NCI-H2196 (cell line): ENCODE measurements at regions not wholly inside any gene's neighbourhood (a gene's known extent, or its start where the extent isn't known, plus 50 kb on each side); places are given as distances from the start of the nearest gene placed in this dataset.

Source experiments
- DNase-seq: peaks from one replicate; lab custom pipeline; 2025; ENCODE audit not compliant: unreplicated experiment; lab: John Stamatoyannopoulos, UW

GRCh38 chr13:76379341-76380105 is 506.7 kb downstream of the KCTD12 start:
- DNase-seq = no peak

- no peak for DNase-seq
Observed at GRCh38 chr13:76378767-76379166, 507.4 kb downstream of the KCTD12 start.

- no peak for DNase-seq
Observed at GRCh38 chr13:76363682-76364289, 522.4 kb downstream of the KCTD12 start.

- no peak for DNase-seq
Observed at GRCh38 chr13:76361868-76362267, 524.3 kb downstream of the KCTD12 start.

- DNase-seq = no peak
Observed at GRCh38 chr13:76351541-76352229, 534.5 kb downstream of the KCTD12 start.

GRCh38 chr13:76350399-76350798 is 535.8 kb downstream of the KCTD12 start:
- DNase-seq = no peak

- DNase-seq = no peak
Observed at GRCh38 chr13:76349700-76350099, 536.5 kb downstream of the KCTD12 start.

GRCh38 chr13:76339649-76340048 is 546.6 kb downstream of the KCTD12 start:
- DNase-seq = no peak

- no peak for DNase-seq
Observed at GRCh38 chr13:76338003-76338402, 548.2 kb downstream of the KCTD12 start.

GRCh38 chr13:76336889-76337844 is 549.0 kb downstream of the KCTD12 start:
- no peak for DNase-seq

- DNase-seq = no peak
Observed at GRCh38 chr13:76335463-76335862, 550.7 kb downstream of the KCTD12 start.

- DNase-seq = no peak
Observed at GRCh38 chr13:76331943-76332712, 554.1 kb downstream of the KCTD12 start.

GRCh38 chr13:76330761-76331160 is 555.4 kb downstream of the KCTD12 start:
- DNase-seq = no peak

GRCh38 chr13:76329866-76330580 is 556.2 kb downstream of the KCTD12 start:
- no peak for DNase-seq

- DNase-seq = no peak
Observed at GRCh38 chr13:76329004-76329403, 557.2 kb downstream of the KCTD12 start.

- no peak for DNase-seq
Observed at GRCh38 chr13:76326343-76326742, 559.9 kb downstream of the KCTD12 start.

- no peak for DNase-seq
Observed at GRCh38 chr13:76319921-76320320, 566.3 kb downstream of the KCTD12 start.

- DNase-seq = no peak
Observed at GRCh38 chr13:76316998-76317527, 569.1 kb downstream of the KCTD12 start.

GRCh38 chr13:76314495-76314894 is 571.7 kb downstream of the KCTD12 start:
- no peak for DNase-seq
